HG03135 (cell line): ENCODE measurements at regions not wholly inside any gene's neighbourhood (a gene's known extent, or its start where the extent isn't known, plus 50 kb on each side); places are given as distances from the start of the nearest gene placed in this dataset.
"Not testable (repeated sequence)": the region's sequence is repeated elsewhere in the genome, so short reads cannot be mapped to it uniquely, and the experiment has no call there.

Experiments used
- ATAC-seq: cut with Tn5 transposase; IDR thresholded peaks from one replicate; pipeline ENCODE4 v1.9.1; 2021; ENCODE audit warnings: mild to moderate bottlenecking, moderate library complexity; ENCODE audit not compliant: unreplicated experiment

DNA sequence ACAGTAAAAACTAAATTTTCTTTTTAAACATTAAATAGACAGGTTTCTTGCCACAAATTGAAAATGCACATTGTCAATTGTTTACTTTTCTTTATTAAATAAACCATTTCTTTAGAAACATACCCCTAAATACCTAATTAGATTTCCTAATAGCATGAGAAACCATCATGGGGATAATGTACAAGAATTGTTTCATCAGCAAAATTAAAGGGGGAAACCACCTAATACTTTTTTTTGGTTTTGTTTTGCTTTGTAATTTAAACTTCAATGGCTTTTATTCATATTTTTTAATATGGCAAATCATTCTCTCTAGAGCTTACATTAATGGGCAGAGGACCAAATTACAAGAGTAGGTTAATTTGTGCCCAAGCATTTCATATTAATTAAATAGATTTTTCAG, 987.9 kb downstream of the EPHA7 start:
- ATAC-seq, result no peak

DNA sequence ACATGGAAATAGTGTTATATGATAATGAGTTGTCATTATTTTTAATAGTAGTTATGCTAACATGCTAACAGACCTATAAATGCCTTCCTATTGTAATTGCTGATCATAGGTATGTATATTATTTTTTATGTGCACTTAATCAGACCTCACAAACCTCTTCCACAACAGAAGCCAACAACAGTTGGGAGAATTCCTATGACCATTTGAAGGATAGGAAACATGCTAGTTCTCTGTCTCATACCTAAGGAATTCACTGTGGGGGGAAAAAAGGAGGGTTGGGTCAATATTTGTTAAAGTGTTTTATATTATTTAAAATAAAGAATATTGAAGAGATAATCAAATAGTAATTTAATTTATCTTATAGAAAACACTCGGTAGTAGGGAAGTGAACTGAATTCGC, 990.9 kb downstream of the EPHA7 start:
- ATAC-seq, result no peak

DNA sequence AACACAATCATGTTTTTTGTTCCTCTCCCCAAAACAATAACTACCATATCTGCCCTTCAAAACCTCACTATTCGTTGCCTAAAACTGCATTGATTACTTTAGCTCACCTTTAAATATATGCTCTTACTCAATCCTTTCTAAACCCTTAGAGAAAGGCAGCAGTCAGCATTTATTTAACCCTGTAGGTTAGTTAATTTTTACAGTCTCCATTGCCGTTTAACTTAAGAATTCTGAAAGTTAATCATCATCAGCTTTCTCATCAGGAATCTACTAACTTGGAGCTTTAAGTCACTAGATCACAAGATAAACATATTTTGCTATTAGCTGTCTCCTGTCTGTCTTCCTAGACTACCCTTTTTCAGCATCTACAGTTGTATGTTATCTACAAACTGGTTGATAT, 991.9 kb downstream of the EPHA7 start:
- no peak for ATAC-seq

DNA sequence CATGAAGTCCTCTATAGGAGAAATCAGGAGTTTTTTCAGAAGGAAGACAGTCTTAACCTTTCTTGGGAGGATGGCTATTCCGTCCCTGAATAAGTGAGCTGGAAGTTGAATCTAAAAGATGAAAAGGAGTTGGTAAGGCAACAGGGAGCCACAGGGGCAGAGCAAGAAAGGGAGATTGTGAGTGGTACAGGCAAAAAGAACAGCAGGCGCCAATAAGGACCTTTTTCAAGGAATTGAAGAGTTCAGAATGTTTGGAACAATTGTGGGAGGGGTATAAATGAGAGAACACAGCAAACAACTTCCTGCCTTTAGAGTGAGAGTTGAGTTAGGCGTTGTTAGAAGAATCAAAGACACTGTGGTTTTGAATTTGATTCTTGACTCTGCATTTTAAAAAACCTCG, 1003.7 kb downstream of the EPHA7 start:
- ATAC-seq, result no peak

- no peak for ATAC-seq
Observed at GRCh38 chr6:92408350-92408749, 1011.0 kb downstream of the EPHA7 start.

DNA sequence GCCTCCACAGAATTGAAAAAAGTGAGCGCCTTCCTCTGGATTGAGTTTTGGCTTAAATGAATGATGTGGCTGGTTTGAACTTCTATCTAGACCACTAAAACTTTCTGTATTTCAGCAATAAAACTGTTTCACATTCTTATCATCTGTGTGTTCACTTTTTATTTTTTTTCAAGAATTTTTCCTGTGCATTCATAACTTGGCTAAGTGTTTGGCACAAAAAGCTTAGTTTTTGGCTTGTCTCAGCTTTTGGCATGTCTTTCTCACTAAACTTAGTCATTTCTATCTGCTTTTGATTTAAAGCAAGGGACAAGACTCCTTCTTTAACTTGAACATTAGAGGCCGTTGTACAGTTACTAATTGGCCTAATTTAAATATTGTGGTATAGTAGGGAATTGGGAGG, 1015.1 kb downstream of the EPHA7 start:
- no peak for ATAC-seq

DNA sequence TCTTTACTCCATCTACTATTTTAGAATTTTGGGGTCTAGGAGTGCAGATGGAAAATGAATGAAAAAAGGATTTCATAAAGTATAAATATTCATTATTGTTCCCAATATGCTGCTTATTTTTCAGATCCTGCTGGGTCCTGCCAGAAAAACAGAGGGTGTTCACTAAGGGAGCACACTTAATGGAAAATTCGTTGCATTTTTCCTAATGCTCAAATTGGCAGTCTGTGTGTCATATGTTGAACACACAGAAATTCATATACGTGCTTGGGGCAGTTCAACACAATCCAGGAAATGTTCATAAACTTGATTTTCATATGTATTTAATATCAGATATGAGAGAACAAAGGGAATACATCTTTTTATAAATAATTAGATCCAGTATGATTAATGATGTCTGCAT, 1019.4 kb downstream of the EPHA7 start:
- no peak for ATAC-seq

DNA sequence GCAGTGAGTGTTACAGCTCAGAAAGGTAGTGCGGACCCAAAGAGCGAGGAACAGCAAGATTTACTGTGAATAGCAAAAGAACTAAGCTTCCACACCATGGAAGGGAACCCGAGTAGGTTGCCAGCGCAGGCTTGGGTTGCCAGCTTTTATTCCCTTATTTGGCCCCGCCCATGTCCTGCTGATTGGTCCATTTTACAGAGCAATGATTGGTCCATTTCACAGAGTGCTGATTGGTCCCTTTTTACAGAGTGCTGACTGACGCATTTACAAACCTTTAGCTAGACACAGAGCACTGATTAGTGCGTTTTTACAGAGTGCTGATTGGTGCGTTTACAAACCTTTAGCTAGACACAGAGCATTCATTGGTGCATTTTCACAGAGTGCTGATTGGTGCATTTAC, 1030.7 kb downstream of the EPHA7 start:
- not testable (repeated sequence) for ATAC-seq

- no peak for ATAC-seq
Observed at GRCh38 chr6:92380803-92381601, 1038.4 kb downstream of the EPHA7 start.

GRCh38 chr6:92377137-92377536, 1042.2 kb downstream of the EPHA7 start:
- no peak for ATAC-seq

DNA sequence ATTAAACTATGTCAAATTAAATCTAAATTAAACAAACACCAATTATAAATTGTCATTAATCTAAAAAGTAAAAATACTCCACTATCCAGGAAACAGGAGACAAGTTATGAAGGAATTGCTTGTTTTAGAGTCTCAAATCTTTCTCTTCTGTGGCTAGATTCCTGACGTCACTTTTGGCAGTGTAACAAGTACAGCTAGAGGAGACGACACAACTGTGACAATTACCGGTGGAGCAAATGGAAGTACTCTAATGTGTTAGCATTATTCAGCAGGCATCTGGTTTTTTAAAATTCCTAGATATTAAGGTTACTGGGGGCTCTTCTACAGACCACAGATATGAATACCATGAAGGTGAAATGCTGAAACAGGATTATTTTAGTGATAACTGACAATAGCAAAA, 1042.7 kb downstream of the EPHA7 start:
- ATAC-seq, result no peak

- no peak for ATAC-seq
Observed at GRCh38 chr6:92371211-92372208, 1047.8 kb downstream of the EPHA7 start.

DNA sequence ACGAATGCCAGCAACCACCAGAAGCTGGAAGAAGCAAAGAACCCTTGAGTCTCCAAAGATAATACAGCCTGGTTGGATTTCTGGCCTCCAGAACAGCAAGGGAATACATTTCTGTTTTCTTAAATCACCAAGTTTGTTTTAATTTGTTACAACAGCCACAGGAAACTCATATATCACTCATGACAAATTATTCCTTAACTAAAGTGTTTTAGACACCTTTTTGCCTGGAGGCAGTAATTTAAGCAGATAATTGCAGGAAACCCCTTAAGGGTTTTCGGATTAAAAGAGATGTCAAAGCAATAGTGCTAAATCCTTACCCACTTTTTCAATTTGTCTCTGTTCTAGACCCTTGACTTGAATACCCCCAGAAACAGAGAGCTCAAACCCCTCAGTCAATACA, 1050.0 kb downstream of the EPHA7 start:
- ATAC-seq, result no peak

DNA sequence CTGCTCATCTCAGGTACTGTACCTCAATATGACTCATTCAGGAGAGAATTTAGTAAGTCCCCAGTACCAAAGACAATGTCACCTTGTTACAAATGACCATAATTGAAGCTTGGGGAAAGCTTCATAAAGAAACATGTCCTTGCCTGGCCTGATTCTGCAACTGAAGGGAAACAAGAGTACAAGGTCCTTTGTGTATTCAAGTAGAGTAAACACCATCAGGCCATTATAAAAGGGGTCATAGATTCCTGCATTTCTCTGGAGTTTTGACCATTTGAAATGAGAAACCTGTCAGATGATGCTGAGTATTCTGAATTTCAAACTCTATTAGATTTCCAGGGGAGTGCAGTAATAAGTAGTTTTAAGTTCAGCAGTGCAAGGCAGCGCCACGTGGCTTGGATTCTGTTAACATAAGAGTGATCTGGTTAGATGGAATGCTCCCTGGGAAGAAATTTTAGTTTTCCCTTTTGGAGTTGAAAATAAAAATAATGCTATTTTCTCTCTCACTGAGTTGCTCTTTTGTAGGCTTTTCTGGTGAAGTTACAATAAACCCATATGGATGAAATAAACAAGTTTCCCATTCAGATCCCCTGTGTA, 1054.3 kb downstream of the EPHA7 start:
- no peak for ATAC-seq

- no peak for ATAC-seq
Observed at GRCh38 chr6:92363111-92363510, 1056.2 kb downstream of the EPHA7 start.

DNA sequence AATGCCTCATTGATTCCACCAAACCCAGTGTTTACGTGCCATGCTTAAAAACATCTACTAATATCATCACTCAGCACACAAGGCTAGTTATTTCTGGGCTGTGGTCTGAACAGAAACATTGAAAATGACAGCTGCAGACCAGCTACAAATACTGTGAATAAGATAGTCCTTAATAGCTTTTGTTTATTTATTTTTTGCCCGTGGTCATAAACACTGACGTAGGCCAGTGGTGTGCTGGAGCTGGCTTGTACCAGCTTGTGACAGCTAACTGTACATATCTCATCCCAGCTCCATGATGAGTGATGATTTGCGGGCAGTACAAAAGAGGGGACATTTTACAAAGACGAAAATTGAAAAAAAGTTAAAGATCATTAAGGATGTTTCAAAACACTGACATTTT, 1057.0 kb downstream of the EPHA7 start:
- no peak for ATAC-seq

DNA sequence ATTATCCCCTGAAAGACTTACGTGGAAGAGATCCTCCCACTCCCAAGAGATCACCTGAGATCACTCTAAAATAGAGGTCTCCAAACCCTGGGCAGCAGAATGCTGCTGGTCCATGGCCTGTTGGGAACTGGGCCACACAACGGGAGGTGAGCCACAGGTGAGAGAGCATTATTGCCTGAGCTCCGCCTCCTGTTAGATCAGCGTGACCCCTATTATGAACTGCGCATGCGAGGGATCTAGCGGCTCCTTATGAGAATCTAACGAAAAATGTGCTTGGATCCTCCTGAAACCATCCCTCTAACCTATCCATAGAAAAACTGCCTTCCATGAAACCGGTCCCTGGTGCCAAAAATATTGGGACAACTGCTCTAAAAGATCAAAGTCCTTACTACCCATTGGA, 1057.4 kb downstream of the EPHA7 start:
- ATAC-seq, result no peak

- ATAC-seq, result no peak
Observed at GRCh38 chr6:92354270-92354829, 1065.0 kb downstream of the EPHA7 start.

DNA sequence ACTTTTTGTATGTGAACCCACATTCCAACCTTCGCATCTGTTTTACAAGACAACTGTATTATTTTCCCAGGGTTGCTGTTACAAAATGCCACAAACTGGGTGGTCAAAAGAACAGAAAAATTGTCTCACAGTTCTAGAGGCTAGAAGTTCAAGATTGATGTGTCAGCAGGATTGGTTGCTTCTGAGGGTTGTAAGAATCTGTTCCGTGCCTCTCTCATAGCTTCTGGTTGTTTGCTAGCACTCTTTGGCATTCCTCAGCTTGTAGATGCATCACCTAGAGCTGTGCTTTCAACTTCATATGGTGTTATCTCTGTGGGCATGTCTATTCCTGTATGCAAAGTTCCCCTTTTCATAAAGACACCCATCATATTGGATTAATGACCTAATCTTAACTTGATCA, 1067.2 kb downstream of the EPHA7 start:
- no peak for ATAC-seq

DNA sequence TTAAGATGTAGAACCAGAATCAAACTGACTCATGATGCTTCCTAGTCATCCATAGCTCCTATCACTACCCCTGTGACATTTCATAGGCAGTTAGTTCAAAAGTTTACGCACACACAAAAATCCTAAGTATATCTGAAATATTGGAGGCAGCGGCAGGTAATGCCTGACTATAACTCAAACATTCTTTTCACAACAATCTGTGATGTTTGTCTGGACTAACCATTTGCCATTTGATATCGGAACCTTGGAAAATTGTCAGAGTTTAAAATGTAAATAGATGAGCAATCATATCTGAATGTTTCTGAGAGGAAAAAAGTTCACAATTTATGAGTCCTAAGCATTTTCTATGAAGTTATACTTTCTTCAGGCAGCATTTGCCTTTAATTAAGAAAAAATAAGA, 1078.2 kb downstream of the EPHA7 start:
- ATAC-seq, result no peak

GRCh38 chr6:92339936-92340640, 1079.3 kb downstream of the EPHA7 start:
- ATAC-seq, result no peak
